IPS DF 6.9 (cell line): ENCODE measurements at regions not wholly inside any gene's neighbourhood (a gene's known extent, or its start where the extent isn't known, plus 50 kb on each side); places are given as distances from the start of the nearest gene placed in this dataset.

Experiments
- DNase-seq: peaks from one replicate; pipeline ENCODE4 v3.0.0-alpha.2; 2013; ENCODE audit warnings: low read depth, low spot score
- H3K27ac ChIP-seq: one replicate; pipeline ENCODE4 v1.5.1; 2013; ENCODE audit warnings: low read length, control low read depth
- H3K27me3 ChIP-seq: 2 replicates; pipeline ENCODE4 v1.6.1; 2013; ENCODE audit warnings: mild to moderate bottlenecking, low read length; ENCODE audit not compliant: control insufficient read depth, insufficient read depth
- H3K36me3 ChIP-seq: 2 replicates; pipeline ENCODE4 v1.6.1; 2013; ENCODE audit warnings: low read length; ENCODE audit not compliant: control insufficient read depth, insufficient read depth
- H3K4me1 ChIP-seq: 2 replicates; pipeline ENCODE4 v1.6.1; 2013; ENCODE audit warnings: low read length; ENCODE audit not compliant: control insufficient read depth, insufficient read depth
- H3K4me3 ChIP-seq: 2 replicates; pipeline ENCODE4 v1.5.1; 2013; ENCODE audit warnings: mild to moderate bottlenecking, low read length
- H3K9me3 ChIP-seq: 2 replicates; pipeline ENCODE4 v1.6.1; 2013; ENCODE audit warnings: low read length, inconsistent platforms; ENCODE audit not compliant: control insufficient read depth, insufficient read depth
- WGBS: extraction: QIAGEN DNeasy Blood & Tissue Kit; methylation state at CpG from one replicate; pipeline ENCODE4 v1.1.7; 2013; ENCODE audit warnings: mixed read lengths, missing lambda C conversion rate; ENCODE audit not compliant: insufficient read length, insufficient coverage; 5-methylcytosine and 5-hydroxymethylcytosine counted together

GRCh38 chr9:115672477-115673316, 480.9 kb upstream of the PAPPA start:
- Histone ChIP-seq H3K27me3 (no peaks in the 10 kb centered on the region), H3K9me3 (no peaks in the 10 kb centered on the region), H3K27ac (no peak overlapping the region), H3K36me3 (no peaks in the 10 kb centered on the region), H3K4me1 (no peaks in the 10 kb centered on the region), H3K4me3 (no peak overlapping the region)
- WGBS = 100% methylated on average over 2 of the region's 7 CpGs
- DNase-seq = no peak

GRCh38 chr9:115673599-115673998, 480.0 kb upstream of the PAPPA start:
- Histone ChIP-seq H3K27ac (no peak overlapping the region), H3K4me1 (no peaks in the 10 kb centered on the region), H3K36me3 (no peaks in the 10 kb centered on the region), H3K4me3 (no peak overlapping the region), H3K27me3 (no peaks in the 10 kb centered on the region), H3K9me3 (no peaks in the 10 kb centered on the region)
- no CpG with 5 or more reads among the region's 3 CpGs for WGBS
- no peak for DNase-seq

- Histone ChIP-seq H3K27me3 (no peaks in the 10 kb centered on the region), H3K27ac (no peak overlapping the region), H3K4me3 (no peak overlapping the region), H3K9me3 (no peaks in the 10 kb centered on the region), H3K36me3 (no peaks in the 10 kb centered on the region), H3K4me1 (no peaks in the 10 kb centered on the region)
- DNase-seq = no peak
- no CpG with 5 or more reads among the region's 1 CpG for WGBS
Observed at GRCh38 chr9:115674091-115674490, 479.5 kb upstream of the PAPPA start.

- no peaks in the 10 kb centered on the region for H3K36me3 ChIP-seq
- H3K9me3 ChIP-seq = no peaks in the 10 kb centered on the region
- H3K4me1 ChIP-seq = no peaks in the 10 kb centered on the region
- no peak for DNase-seq
- no peak overlapping the region for H3K27ac ChIP-seq
- WGBS = no CpG with 5 or more reads among the region's 3 CpGs
- no peaks in the 10 kb centered on the region for H3K27me3 ChIP-seq
- H3K4me3 ChIP-seq = no peak overlapping the region
Observed at GRCh38 chr9:115675834-115676233, 477.8 kb upstream of the PAPPA start.

GRCh38 chr9:115680231-115680630, 473.4 kb upstream of the PAPPA start:
- Histone ChIP-seq H3K36me3 (no peaks in the 10 kb centered on the region), H3K27me3 (no peaks in the 10 kb centered on the region), H3K27ac (no peak overlapping the region), H3K4me3 (no peak overlapping the region), H3K9me3 (no peaks in the 10 kb centered on the region), H3K4me1 (no peaks in the 10 kb centered on the region)
- no peak for DNase-seq
- WGBS = no CpG with 5 or more reads among the region's 1 CpG

GRCh38 chr9:115681585-115681984, 472.0 kb upstream of the PAPPA start:
- no CpG with 5 or more reads among the region's 3 CpGs for WGBS
- DNase-seq = no peak
- Histone ChIP-seq H3K27ac (no peak overlapping the region), H3K27me3 (no peaks in the 10 kb centered on the region), H3K4me1 (no peaks in the 10 kb centered on the region), H3K36me3 (no peaks in the 10 kb centered on the region), H3K4me3 (no peak overlapping the region), H3K9me3 (no peaks in the 10 kb centered on the region)

- WGBS = no CpG with 5 or more reads among the region's 1 CpG
- H3K36me3 ChIP-seq = no peaks in the 10 kb centered on the region
Observed at GRCh38 chr9:115686069-115686468, 467.5 kb upstream of the PAPPA start.

GRCh38 chr9:115687356-115687755, 466.2 kb upstream of the PAPPA start:
- Histone ChIP-seq H3K4me1 (no peaks in the 10 kb centered on the region), H3K4me3 (no peak overlapping the region), H3K36me3 (no peaks in the 10 kb centered on the region), H3K27ac (no peak overlapping the region), H3K27me3 (no peaks in the 10 kb centered on the region), H3K9me3 (no peaks in the 10 kb centered on the region)
- no CpG with 5 or more reads among the region's 3 CpGs for WGBS
- DNase-seq = no peak

More at GRCh38 chr9:115686069-115686468, 467.5 kb upstream of the PAPPA start:
- no peak for DNase-seq
- H3K4me1 ChIP-seq = no peaks in the 10 kb centered on the region
- no peak overlapping the region for H3K27ac ChIP-seq
- H3K27me3 ChIP-seq = no peaks in the 10 kb centered on the region
- no peaks in the 10 kb centered on the region for H3K9me3 ChIP-seq
- no peak overlapping the region for H3K4me3 ChIP-seq

- Histone ChIP-seq H3K36me3 (no peaks in the 10 kb centered on the region), H3K9me3 (no peaks in the 10 kb centered on the region), H3K27me3 (no peaks in the 10 kb centered on the region), H3K27ac (no peak overlapping the region), H3K4me1 (no peaks in the 10 kb centered on the region), H3K4me3 (no peak overlapping the region)
- no peak for DNase-seq
- no CpG with 5 or more reads among the region's 1 CpG for WGBS
Observed at GRCh38 chr9:115689331-115689730, 464.3 kb upstream of the PAPPA start.

- Histone ChIP-seq H3K9me3 (no peaks in the 10 kb centered on the region), H3K27ac (no peak overlapping the region)
- no CpG with 5 or more reads among the region's 5 CpGs for WGBS
Observed at GRCh38 chr9:115690786-115691496, 462.6 kb upstream of the PAPPA start.

More at GRCh38 chr9:115690786-115691496, 462.6 kb upstream of the PAPPA start:
- Histone ChIP-seq H3K36me3 (no peaks in the 10 kb centered on the region), H3K4me3 (no peak overlapping the region), H3K27me3 (no peaks in the 10 kb centered on the region), H3K4me1 (no peaks in the 10 kb centered on the region)
- no peak for DNase-seq
